GM19043 (cell line): ENCODE measurements at regions not wholly inside any gene's neighbourhood (a gene's known extent, or its start where the extent isn't known, plus 50 kb on each side); places are given as distances from the start of the nearest gene placed in this dataset.
A peak's percentile ranks its signal among the peaks of the same experiment; 100 is the strongest.

Source experiments
- ATAC-seq: cut with Tn5 transposase; IDR thresholded peaks from one replicate; pipeline ENCODE4 v1.9.1; 2021; ENCODE audit warnings: low read depth; ENCODE audit not compliant: unreplicated experiment

DNA sequence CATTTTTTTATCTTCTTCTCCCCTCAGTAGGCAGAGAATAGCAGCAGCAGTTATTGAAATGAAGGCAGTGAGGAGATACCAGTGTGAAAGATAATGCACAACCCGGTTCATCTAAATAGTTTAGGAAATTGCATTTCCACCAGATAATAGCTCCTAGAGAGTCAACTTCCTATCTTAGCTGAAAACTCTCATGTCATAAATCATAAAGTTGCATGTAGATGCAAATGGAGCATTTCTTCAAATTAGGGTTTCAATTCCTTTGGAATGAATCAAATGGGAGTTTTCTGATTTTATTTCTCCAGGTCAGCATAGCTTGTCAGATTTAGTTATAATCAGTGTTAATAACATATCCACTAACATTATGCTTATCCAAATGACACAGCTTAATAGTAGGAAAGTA, 335.3 kb downstream of the CNTNAP4 start:
- no peak for ATAC-seq

DNA sequence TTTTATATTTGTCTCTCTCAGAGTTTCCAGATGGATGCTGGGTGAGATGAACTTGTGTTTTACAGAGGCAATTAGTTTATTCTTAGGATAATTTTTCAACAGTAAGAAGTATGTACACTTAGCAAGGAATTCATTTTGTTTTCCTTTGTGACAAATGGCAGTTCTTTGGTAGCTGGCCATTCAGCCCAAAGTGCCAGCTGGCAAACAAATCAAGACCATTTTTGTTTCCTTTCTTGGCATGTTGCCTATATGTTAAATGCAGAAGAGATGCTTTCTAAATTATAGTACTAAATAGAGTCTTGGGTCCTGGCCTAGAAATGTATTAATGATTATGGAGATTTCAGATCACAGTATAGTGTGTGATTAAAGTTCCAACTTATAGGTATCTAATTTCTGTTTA, 337.1 kb downstream of the CNTNAP4 start:
- no peak for ATAC-seq

DNA sequence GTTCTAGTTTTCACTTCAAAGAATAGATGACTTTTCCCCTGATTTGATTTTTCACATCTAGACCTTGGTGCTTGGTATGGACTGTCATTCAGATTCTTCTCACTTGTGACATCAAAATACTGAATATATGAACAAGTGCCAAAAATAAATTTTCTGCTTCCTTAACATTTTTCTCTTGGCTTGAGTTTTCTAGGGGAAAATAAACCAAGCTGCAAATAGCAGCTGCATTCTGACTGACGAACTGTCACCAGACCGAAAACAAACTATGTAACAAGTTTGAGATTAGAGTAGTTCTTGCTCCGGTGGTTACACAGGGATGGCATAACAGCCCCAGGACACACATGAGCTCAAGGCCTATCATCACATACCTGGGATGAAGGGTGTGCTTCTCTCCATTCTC, 345.7 kb downstream of the CNTNAP4 start:
- ATAC-seq = no peak

DNA sequence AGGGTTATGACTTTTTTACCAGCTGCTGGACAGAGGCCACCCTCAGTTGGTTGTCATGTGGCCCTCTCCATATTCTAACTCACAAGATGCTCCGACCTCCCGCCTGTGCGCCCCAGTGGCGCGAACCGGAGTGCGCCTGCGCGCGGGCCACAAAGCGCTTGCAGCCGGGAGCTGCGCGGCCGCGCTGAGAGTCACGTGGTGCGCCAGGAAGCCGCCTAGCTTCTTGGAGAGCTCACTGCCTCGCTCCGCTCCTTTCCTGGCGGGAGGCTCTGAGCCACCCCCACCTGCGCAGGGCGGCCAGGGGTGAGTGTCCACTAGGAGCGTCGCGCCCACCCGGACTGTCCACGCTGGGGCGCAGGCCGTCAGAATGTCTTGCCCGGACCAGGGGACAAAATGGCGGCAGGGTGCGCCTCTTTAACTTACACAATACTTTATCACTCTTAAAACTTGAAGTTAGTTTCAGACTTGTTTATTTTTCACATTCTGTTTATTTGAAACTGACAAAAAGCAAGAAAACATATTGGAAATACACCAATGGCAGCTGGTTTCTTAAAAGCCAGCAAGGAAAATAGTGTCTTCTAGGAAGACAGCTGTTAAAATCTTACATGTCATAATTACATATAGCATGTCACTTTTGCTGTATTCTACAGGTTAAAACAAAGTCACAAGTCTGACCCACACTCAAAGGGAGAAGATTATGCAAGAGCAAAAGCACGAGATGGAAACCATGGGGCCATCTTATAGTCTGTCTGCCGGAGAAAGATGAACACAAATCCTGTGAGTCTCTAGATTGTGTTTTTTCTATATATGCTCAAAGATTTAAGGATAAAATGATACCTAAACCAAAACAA, 357.9 kb downstream of the CNTNAP4 start:
- ATAC-seq = no peak

DNA sequence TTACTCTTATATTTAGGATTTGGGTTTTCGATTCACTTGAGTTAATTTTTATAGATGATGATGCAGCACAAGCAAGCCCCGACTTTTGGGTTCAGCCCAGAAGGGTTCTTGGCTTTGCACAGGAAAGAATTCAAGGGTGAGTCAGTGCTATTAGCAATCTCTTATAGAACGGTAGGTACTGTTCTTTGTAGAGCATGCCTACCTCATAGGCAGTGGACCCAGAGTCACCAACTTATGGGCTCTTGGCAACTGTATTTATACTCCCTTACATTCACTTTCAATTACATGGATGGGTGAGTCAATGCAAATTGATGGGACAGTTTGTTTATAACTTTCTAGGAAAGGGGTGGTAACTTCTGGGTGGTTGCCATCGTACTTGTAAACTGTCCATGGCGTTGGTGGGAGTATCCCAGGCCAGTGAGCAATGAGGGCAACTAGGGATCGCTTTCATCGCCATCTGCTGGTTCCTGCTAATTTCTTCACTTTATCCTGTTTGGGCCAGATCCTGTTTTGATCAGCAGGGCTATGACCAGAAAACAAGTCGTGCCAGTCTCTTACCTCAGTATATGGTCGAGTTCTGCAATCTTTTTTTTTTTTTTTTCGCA, 362.6 kb downstream of the CNTNAP4 start:
- no peak for ATAC-seq

DNA sequence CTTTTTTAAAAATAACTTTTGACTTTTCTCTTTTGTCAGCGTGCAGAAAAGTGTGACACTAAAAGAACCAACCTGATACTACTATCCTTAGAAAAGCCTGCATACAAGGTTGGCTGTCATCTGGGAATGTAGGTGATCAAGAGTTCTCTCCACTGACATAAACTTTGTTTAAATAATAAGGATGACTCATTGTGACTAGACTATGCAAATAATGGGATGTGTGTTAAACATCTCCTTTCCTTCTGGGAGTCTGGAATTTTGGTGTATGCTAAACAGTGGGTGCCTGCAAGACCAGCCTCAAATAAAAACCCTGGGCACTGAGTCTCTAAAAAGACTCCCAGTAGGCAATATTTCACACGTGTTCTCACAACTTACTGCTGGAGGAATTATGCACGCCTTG, 373.4 kb downstream of the CNTNAP4 start:
- no peak for ATAC-seq

DNA sequence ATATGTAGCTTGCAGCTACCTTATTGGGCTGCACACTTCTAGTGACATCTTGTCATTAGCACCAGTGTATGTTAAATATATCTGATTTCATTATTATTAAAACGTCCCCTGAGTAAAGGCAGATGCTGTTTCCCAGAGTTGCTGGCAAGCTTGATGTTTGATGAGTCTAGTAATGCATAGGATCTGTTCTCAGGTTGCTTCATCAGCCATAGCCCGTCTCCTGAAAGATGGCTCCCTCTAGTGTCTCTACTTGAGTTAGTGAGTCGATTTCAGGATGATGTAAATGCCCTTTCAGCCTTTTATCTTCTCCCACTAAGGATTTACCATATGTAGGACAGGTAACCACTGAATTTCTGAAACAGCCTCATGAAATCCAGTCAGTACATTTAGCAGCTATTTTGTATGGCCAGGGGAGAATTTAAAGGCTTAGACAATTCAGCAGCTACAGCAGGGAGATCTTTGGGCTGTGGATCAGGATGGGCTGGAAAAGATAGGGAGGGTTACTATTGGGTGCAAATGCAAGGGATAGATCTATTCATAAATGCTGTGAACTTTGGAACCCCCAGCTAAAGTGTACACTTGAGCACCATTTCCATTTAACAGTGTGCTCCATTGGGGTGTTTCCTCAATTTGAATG, 376.3 kb downstream of the CNTNAP4 start:
- peak; percentile 78 for ATAC-seq

DNA sequence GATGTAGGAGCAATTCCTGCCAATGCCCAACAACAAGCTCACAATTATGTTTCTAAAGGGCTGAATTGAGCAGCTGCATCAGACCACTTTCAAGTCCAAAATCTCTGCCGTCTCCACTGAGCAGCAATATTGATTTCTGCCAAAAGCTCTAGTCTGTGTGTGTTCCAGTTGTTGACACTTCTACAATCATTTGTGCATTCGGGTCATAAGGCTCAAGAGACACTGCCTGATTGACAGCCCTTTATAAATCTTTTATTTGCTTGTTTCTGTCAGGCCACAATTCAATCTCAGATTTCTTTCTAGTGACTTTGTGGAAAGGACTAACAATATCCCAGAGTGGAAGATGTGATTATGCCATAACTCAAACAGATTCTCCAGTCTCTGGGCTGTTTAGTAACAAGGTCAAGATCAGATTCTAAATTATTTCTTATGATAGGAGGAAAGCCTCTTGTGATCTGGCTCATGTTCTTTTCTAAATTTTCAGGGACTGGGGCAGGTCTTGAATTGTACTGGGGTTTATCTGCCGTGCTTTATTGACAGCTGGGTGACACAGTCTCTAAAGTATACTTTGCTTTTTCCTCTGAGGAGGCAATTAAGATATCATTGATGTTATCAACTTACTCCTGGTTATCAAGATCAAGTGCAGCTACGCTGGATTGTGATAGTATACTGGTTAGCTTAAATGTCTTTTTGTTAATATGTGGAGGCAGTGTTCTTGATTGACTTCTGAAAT, 377.1 kb downstream of the CNTNAP4 start:
- no peak for ATAC-seq

DNA sequence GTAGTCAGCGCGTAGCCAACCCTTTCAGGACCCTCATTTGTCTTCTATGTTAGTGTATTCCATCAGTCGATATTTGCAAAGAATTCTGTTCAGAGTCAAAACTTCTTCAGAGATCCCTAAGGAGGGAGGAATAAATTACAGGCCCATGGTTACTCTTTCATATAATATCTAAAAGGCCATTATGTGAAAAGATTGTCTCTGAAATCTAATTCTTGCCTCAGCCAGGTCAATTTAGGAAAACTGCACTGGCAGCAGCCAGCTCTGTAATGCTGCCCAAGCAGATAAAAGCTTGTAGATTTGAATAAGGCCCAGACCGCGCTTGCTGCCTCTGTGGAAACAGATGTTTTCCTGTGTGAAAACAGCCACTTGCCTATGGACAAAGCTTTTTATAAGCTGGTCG, 379.8 kb downstream of the CNTNAP4 start:
- ATAC-seq = no peak

DNA sequence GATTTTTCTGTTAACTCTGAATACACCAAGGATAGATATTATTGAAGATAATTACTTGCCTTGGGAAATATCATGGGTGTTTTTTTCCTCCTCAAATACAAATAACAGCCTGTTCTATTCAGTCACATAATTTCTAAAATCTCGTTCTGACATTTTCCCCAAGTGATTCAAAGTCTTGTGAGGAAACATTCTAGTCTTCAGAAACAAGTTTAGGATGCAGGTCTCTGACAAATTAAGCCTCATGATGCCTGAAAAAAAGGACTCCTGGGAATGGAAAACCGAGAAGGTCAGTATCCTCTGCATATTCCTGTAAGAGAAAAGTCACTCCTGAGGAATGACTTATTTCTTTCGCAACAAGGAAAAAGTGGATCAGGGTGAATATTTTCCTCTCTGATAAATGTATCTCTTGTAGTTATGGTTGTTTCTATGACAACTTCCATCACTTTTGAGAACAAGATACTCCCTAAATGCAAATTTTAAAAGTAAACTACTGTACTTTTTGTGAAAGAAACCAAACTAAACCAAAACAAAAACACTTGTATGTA, 384.6 kb downstream of the CNTNAP4 start:
- no peak for ATAC-seq

DNA sequence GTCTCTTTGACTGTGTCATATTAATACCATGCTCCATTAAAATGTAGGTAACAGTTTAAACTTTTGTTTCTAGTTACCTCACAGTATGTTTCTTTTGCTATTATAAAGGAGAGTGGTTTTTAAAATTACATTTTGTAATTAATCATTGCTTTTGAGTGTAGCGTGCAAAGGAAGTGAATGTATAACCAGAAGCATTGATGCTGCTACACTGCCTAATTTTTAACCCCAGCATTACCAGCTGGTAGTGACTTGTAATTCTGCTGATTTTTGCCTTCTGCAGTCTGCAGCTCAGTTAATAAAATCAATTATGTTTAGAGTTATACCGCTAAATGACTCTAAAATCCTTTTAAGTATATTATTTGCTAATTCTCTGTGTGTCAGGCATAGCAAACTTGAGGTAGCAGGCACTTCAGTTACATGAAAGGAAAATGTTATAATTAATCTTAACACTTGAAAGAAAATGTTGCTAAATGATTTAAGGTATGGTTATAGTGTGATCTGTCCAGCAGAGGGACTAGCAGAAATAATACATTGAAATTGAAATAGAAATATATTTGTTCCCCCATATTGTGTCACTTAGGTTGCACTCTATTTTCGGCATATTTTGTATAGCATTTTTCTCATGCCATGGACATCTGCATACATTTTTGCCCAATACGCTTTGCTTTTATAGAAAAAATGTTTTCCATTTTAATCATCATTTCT, 388.5 kb downstream of the CNTNAP4 start:
- no peak for ATAC-seq

DNA sequence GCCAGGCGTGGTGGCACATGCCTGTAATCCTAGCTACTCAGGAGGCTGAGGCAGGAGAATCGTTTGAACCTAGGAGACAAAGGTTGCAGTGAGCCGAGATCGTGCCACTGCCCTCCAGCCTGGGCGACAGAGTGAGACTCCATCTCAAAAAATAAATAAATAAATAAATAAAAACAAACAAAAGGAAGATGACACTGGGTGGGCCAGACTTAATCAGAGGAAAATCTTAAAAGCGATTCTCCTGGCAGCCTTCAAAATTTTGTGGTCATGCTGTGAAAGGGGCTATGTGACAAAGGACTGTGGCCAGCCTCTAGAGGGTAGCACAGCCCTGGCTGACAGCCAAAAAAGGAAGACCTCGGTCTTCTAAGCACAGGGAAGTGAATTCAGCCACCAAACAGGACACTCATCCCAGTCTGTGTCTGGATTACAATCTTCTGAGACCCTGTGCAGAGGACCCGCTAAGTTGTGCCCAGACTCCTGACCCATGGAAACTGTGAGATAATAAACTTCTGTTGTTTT, 391.1 kb downstream of the CNTNAP4 start:
- ATAC-seq = no peak

DNA sequence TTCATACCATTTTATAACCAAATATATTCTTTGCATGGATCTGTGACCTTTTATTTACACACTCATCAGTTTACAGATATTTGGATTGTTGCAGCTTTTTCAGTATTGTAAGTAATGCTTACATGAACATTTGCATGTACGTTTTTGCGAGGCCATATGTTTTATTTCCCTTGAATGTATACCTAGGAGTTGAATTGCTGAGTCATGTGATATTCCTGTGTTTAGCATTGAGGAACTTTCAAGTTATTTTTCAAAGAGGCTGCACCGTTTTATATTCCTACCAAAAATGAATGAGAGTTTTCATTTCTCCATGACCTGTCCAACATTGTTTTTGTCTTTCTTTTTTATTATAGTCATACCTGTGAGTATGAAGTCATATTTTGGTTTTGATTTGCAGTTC, 392.1 kb downstream of the CNTNAP4 start:
- no peak for ATAC-seq

DNA sequence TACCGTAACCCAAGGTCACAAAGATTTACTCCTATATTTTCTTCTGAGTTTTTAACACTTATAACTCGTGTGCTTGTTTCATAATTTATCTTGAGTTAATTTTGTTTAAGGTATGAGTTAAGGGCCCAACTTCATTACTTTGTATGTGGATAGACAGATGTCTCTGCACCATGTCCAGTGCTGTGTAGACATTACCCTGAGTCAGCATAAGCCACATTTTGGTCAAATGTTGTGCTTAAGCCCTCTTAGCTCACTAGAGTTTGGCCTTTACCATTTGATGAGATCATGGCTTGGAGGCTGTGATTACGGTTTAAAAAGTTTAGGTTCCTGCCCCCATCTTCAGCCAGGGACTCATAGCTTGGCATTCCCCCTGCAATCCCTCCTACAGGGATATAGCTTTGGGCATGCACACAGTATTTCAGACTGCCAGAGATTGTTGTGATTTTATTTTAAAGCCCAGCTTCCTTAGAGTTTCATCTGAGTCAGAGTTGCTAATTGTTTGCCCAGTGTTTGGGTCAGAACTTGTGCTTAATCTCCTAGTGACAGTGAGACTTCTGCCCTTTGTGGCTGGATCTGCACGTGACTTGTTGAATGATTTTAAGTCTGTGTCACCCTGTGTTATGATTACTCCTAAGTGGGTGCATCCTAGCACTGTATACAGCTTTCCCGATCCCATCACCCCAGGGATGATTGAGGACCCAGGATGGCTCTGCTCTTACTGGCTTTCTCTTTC, 393.1 kb downstream of the CNTNAP4 start:
- no peak for ATAC-seq

DNA sequence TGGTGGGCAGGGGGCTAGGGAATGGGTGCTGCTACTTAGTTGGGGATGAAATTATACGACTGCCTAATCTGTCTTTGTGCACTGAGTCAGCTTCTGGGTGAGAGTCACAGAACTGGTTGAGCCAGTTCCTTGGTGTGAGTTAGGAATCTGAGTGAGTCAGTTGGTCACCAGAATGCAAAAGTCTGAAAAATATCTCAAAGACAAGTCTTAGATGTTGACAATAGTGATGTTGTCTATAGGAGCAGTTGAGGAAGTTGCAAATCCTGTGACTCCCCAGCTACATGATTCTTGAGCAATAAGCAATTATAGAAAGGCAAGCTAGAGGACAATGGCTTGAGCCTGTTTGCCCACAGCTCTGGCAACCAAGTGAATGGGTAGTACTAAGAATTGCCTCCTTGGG, 399.2 kb downstream of the CNTNAP4 start:
- ATAC-seq = no peak

DNA sequence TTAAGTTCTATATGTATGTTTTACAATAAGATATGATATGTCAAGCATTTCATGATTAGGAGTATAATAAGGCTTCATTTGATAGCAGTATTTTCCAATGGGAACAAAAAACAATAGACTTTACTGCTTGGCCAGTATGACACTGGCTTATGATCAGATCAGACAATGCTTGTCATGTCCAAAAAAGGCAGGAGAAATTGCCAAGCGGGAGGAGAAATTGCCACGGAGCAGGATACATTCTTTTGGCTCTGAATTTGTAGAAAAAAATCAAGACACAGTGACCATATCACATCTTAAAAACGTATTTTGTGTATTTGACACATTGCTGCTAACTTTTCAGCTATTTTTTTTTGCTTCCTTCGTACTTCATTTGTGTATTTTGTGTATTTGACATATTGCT, 404.1 kb downstream of the CNTNAP4 start:
- ATAC-seq = no peak

DNA sequence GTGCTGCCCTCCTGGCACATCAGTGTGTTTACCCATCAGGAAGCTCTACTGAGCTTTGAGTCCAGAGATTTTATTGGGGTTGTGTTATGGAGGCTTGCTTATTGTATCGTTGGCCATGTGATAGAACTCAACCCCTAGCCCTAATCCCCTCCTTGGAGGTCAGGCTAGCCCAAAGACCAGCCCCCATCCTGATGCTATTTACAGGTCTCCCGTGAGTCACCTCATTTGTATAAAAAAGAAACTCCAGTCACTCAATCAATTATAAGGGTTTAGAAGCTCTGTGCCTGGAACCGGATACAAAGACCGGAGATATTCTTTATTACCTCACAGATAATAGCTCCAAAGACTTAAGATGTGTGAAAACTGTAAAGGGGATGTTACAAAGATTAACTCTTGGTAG, 405.9 kb downstream of the CNTNAP4 start:
- ATAC-seq = no peak

DNA sequence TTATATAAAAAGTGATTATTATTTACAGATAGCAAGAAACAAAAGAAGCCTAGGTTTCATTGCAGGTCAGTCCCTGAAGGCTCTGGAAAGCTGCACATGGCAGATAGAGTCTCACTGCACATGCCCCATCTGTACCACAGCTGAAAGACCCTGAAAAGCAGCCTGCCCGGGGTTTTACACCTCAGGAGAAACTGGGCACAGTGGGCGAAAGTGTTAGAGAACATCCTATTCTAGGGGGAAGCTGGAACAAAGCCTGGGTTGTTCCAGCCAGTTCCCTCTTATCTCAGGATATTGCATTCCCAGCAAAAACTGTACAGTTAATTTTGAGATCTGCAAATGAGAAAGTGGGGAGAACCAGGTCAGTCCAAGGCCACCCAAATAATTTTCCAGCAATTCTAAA, 419.7 kb downstream of the CNTNAP4 start:
- no peak for ATAC-seq

DNA sequence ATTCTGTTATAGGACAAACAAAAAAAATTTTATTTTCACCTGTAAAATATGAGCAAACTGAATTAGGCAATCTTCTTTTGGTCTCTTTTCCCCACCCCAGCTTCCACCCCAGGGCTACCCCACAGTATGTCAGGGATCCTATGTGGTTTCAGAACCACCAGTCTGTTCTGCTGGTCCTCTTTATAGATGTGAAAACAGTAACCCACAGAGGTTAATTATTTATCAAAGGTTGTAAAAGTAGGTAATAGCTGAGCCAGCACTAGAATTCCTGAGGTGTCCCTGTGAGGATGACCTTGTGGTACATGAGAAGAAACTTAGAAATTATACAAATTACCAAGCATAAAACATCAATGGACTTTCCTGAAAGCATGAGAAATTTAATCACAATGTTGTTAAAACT, 428.7 kb downstream of the CNTNAP4 start:
- ATAC-seq = no peak
